ENCODE measurements at regions not wholly inside any gene's neighbourhood (a gene's known extent, or its start where the extent isn't known, plus 50 kb on each side); places are given as distances from the start of the nearest gene placed in this dataset.

- H3K36me3 ChIP-seq (ENCODE audit: control insufficient read depth, insufficient read depth, low read length), result no peaks in the 10 kb centered on the region
- H3K4me3 ChIP-seq (ENCODE audit: low read depth, low read length), result no peak overlapping the region
- H3K27me3 ChIP-seq (ENCODE audit: control insufficient read depth, insufficient read depth, low read length), result peaks cover 2% of the 10 kb centered on the region
- no peak for DNase-seq (ENCODE audit: low read depth)
- TF ChIP-seq CTCF (IDR thresholded peaks at IDR 0.05; ENCODE audit: insufficient read depth, low read length, poor library complexity, severe bottlenecking), result no peak
Measured at GRCh38 chr19:31160336-31160926, 188.8 kb downstream of the TSHZ3 start.

GRCh38 chr19:31154021-31154420, 195.2 kb downstream of the TSHZ3 start:
- Histone ChIP-seq H3K27me3 (ENCODE audit: control insufficient read depth, insufficient read depth, low read length) (no peaks in the 10 kb centered on the region), H3K36me3 (ENCODE audit: control insufficient read depth, insufficient read depth, low read length) (no peaks in the 10 kb centered on the region), H3K4me3 (ENCODE audit: low read depth, low read length) (no peak overlapping the region)
- DNase-seq (ENCODE audit: low read depth), result peak; percentile 29
- TF ChIP-seq CTCF (IDR thresholded peaks at IDR 0.05; ENCODE audit: insufficient read depth, low read length, poor library complexity, severe bottlenecking), result no peak

GRCh38 chr19:31152906-31153305, 196.3 kb downstream of the TSHZ3 start:
- no peak for DNase-seq (ENCODE audit: low read depth)

GRCh38 chr19:31149441-31149941, 199.7 kb downstream of the TSHZ3 start:
- H3K36me3 ChIP-seq (ENCODE audit: control insufficient read depth, insufficient read depth, low read length), result no peaks in the 10 kb centered on the region
- TF ChIP-seq CTCF (IDR thresholded peaks at IDR 0.05; ENCODE audit: insufficient read depth, low read length, poor library complexity, severe bottlenecking), result no peak
- no peak for DNase-seq (ENCODE audit: low read depth)
- H3K27me3 ChIP-seq (ENCODE audit: control insufficient read depth, insufficient read depth, low read length), result no peaks in the 10 kb centered on the region
- no peak overlapping the region for H3K4me3 ChIP-seq (ENCODE audit: low read depth, low read length)

More at GRCh38 chr19:31152906-31153305, 196.3 kb downstream of the TSHZ3 start:
- Histone ChIP-seq H3K36me3 (ENCODE audit: control insufficient read depth, insufficient read depth, low read length) (no peaks in the 10 kb centered on the region), H3K4me3 (ENCODE audit: low read depth, low read length) (no peak overlapping the region), H3K27me3 (ENCODE audit: control insufficient read depth, insufficient read depth, low read length) (no peaks in the 10 kb centered on the region)
- TF ChIP-seq CTCF (IDR thresholded peaks at IDR 0.05; ENCODE audit: insufficient read depth, low read length, poor library complexity, severe bottlenecking), result no peak

GRCh38 chr19:31148671-31149070, 200.6 kb downstream of the TSHZ3 start:
- no peak for TF ChIP-seq CTCF (IDR thresholded peaks at IDR 0.05; ENCODE audit: insufficient read depth, low read length, poor library complexity, severe bottlenecking)
- DNase-seq (ENCODE audit: low read depth), result no peak
- Histone ChIP-seq H3K4me3 (ENCODE audit: low read depth, low read length) (no peak overlapping the region), H3K27me3 (ENCODE audit: control insufficient read depth, insufficient read depth, low read length) (no peaks in the 10 kb centered on the region), H3K36me3 (ENCODE audit: control insufficient read depth, insufficient read depth, low read length) (no peaks in the 10 kb centered on the region)

GRCh38 chr19:31147234-31147633, 202.0 kb downstream of the TSHZ3 start:
- Histone ChIP-seq H3K36me3 (ENCODE audit: control insufficient read depth, insufficient read depth, low read length) (no peaks in the 10 kb centered on the region), H3K27me3 (ENCODE audit: control insufficient read depth, insufficient read depth, low read length) (no peaks in the 10 kb centered on the region), H3K4me3 (ENCODE audit: low read depth, low read length) (no peak overlapping the region)
- TF ChIP-seq CTCF (IDR thresholded peaks at IDR 0.05; ENCODE audit: insufficient read depth, low read length, poor library complexity, severe bottlenecking), result no peak
- DNase-seq (ENCODE audit: low read depth), result no peak

Data from kidney epithelial cell (primary cell).